ENCODE measurements at regions not wholly inside any gene's neighbourhood (a gene's known extent, or its start where the extent isn't known, plus 50 kb on each side); places are given as distances from the start of the nearest gene placed in this dataset.

GRCh38 chr9:1125741-1126140 lies 75.6 kb downstream of the DMRT2 start:
- H3K36me3 ChIP-seq (ENCODE audit: control insufficient read depth, insufficient read depth, low read length): no peaks in the 10 kb centered on the region
- WGBS, 2 experiments (ENCODE audit: insufficient coverage in 1 of 2, insufficient read length in 1 of 2): 75% methylated on average over 2 of the region's 2 CpGs; no CpG with 5 or more reads in 1 of the 2 experiments
- H3K27me3 ChIP-seq (ENCODE audit: control insufficient read depth, insufficient read depth, low read length, poor library complexity, severe bottlenecking): no peaks in the 10 kb centered on the region
- H3K9ac ChIP-seq (ENCODE audit: extremely low read depth, low read length, poor library complexity, severe bottlenecking): no peak overlapping the region
- Mint-ChIP-seq H3K4me1 (peaks cover 8% of the 10 kb centered on the region), H3K36me3 (ENCODE audit: low read depth) (no peaks in the 10 kb centered on the region), H3K27me3 (ENCODE audit: insufficient read depth) (peaks cover 15% of the 10 kb centered on the region), H3K4me3 (no peak overlapping the region), H3K27ac (no peak overlapping the region), H3K9me3 (peaks cover 4% of the 10 kb centered on the region)
- H3K9me3 ChIP-seq (ENCODE audit: control insufficient read depth, low read length): no peaks in the 10 kb centered on the region
- no peaks in the 10 kb centered on the region for H3K4me1 ChIP-seq (ENCODE audit: control insufficient read depth, insufficient read depth, low read length)
- TF ChIP-seq CTCF (conservative IDR thresholded peaks at IDR 0.05): no peak
- DNase-seq: no peak
- no peak overlapping the region for H3K27ac ChIP-seq (ENCODE audit: low read depth, low read length)
- H3K4me3 ChIP-seq (ENCODE audit: low read length): no peak overlapping the region

GRCh38 chr9:1128046-1128445 lies 77.9 kb downstream of the DMRT2 start:
- Mint-ChIP-seq H3K27ac (no peak overlapping the region), H3K4me1 (peaks cover 8% of the 10 kb centered on the region), H3K36me3 (ENCODE audit: low read depth) (no peaks in the 10 kb centered on the region), H3K4me3 (no peak overlapping the region), H3K9me3 (peaks cover 4% of the 10 kb centered on the region), H3K27me3 (ENCODE audit: insufficient read depth) (peaks cover 22% of the 10 kb centered on the region)
- no peak overlapping the region for H3K9ac ChIP-seq (ENCODE audit: extremely low read depth, low read length, poor library complexity, severe bottlenecking)
- no peak for DNase-seq
- no peak overlapping the region for H3K4me3 ChIP-seq (ENCODE audit: low read length)
- H3K27ac ChIP-seq (ENCODE audit: low read depth, low read length): no peak overlapping the region
- no peaks in the 10 kb centered on the region for H3K36me3 ChIP-seq (ENCODE audit: control insufficient read depth, insufficient read depth, low read length)
- no peaks in the 10 kb centered on the region for H3K27me3 ChIP-seq (ENCODE audit: control insufficient read depth, insufficient read depth, low read length, poor library complexity, severe bottlenecking)
- no peaks in the 10 kb centered on the region for H3K9me3 ChIP-seq (ENCODE audit: control insufficient read depth, low read length)
- no peak for TF ChIP-seq CTCF (conservative IDR thresholded peaks at IDR 0.05)
- no peaks in the 10 kb centered on the region for H3K4me1 ChIP-seq (ENCODE audit: control insufficient read depth, insufficient read depth, low read length)
- 94% methylated on average over 1 of the region's 1 CpG; no CpG with 5 or more reads in 1 of the 2 experiments for WGBS, 2 experiments (ENCODE audit: insufficient coverage in 1 of 2, insufficient read length in 1 of 2)

- Mint-ChIP-seq H3K4me1 (peaks cover 8% of the 10 kb centered on the region), H3K27ac (no peak overlapping the region), H3K27me3 (ENCODE audit: insufficient read depth) (peaks cover 21% of the 10 kb centered on the region), H3K36me3 (ENCODE audit: low read depth) (no peaks in the 10 kb centered on the region), H3K4me3 (no peak overlapping the region), H3K9me3 (peaks cover 4% of the 10 kb centered on the region)
- H3K27ac ChIP-seq (ENCODE audit: low read depth, low read length): no peak overlapping the region
- no peaks in the 10 kb centered on the region for H3K27me3 ChIP-seq (ENCODE audit: control insufficient read depth, insufficient read depth, low read length, poor library complexity, severe bottlenecking)
- DNase-seq: no peak
- 25 to 26% methylated on average over 2 to 3 of the region's 4 CpGs for WGBS, 2 experiments (ENCODE audit: insufficient coverage in 1 of 2, insufficient read length in 1 of 2)
- TF ChIP-seq CTCF (conservative IDR thresholded peaks at IDR 0.05): no peak
- no peaks in the 10 kb centered on the region for H3K4me1 ChIP-seq (ENCODE audit: control insufficient read depth, insufficient read depth, low read length)
- H3K4me3 ChIP-seq (ENCODE audit: low read length): no peak overlapping the region
- H3K9ac ChIP-seq (ENCODE audit: extremely low read depth, low read length, poor library complexity, severe bottlenecking): no peak overlapping the region
- no peaks in the 10 kb centered on the region for H3K36me3 ChIP-seq (ENCODE audit: control insufficient read depth, insufficient read depth, low read length)
- no peaks in the 10 kb centered on the region for H3K9me3 ChIP-seq (ENCODE audit: control insufficient read depth, low read length)
Measured at GRCh38 chr9:1129382-1129781, 79.2 kb downstream of the DMRT2 start.

All from endodermal cell (in vitro differentiated cells).